Parathyroid adenoma (tissue), 2 donors: ENCODE measurements at regions not wholly inside any gene's neighbourhood (a gene's known extent, or its start where the extent isn't known, plus 50 kb on each side); places are given as distances from the start of the nearest gene placed in this dataset.

Source experiments
- H2AFZ ChIP-seq: fragments of 300-600 bp; sonication (generic); one replicate; pipeline ENCODE4 v1.7.0; 2017; ENCODE audit warnings: antibody characterized with exemption, mild to moderate bottlenecking
- H3K27ac ChIP-seq: fragments of 300-600 bp; sonication (generic); one replicate; pipeline ENCODE4 v1.7.0; 2017
- H3K27me3 ChIP-seq: fragments of 300-600 bp; sonication (generic); one replicate; pipeline ENCODE4 v1.7.0; 2017; ENCODE audit warnings: low read length; ENCODE audit not compliant: control insufficient read depth, insufficient read depth
- H3K36me3 ChIP-seq: fragments of 300-600 bp; sonication (generic); one replicate; pipeline ENCODE4 v1.7.0; 2017; ENCODE audit warnings: low read length; ENCODE audit not compliant: control insufficient read depth, insufficient read depth
- H3K4me1 ChIP-seq: fragments of 300-600 bp; sonication (generic); one replicate; pipeline ENCODE4 v1.7.0; 2017; ENCODE audit warnings: control low read depth
- H3K4me2 ChIP-seq: fragments of 300-600 bp; sonication (generic); one replicate; pipeline ENCODE4 v1.7.0; 2017; ENCODE audit warnings: low read length
- H3K4me3 ChIP-seq: fragments of 300-600 bp; sonication (generic); one replicate; pipeline ENCODE4 v1.7.0; 2017; ENCODE audit warnings: low read depth, low read length
- H3K79me2 ChIP-seq: fragments of 300-600 bp; sonication (generic); one replicate; pipeline ENCODE4 v1.7.0; 2017; ENCODE audit warnings: control low read depth
- H3K9ac ChIP-seq: fragments of 300-600 bp; sonication (generic); one replicate; pipeline ENCODE4 v1.7.0; 2017; ENCODE audit warnings: mild to moderate bottlenecking
- H3K9me3 ChIP-seq: fragments of 300-600 bp; sonication (generic); one replicate; pipeline ENCODE4 v1.7.0; 2017; ENCODE audit warnings: low read length; ENCODE audit not compliant: control insufficient read depth
- TF ChIP-seq, protein P1 (sequence below): fragments of 300-600 bp; sonication (generic); IDR thresholded peaks from one replicate; pipeline ENCODE4 v1.7.0; 2017; ENCODE audit warnings: antibody characterized with exemption, mild to moderate bottlenecking
- donor health status: primary hyperparathyroidism.

GRCh38 chr19:32105527-32106310 is 239.7 kb upstream of the ZNF507 start:
- Histone ChIP-seq H3K4me2 (no peak overlapping the region), H3K9ac (no peak overlapping the region), H3K4me1 (no peaks in the 10 kb centered on the region), H2AFZ (no peak overlapping the region), H3K36me3 (no peaks in the 10 kb centered on the region), H3K79me2 (no peaks in the 10 kb centered on the region), H3K4me3 (no peak overlapping the region), H3K27me3 (peaks cover 4% of the 10 kb centered on the region), H3K27ac (no peak overlapping the region), H3K9me3 (no peaks in the 10 kb centered on the region)
- TF ChIP-seq, protein P1, sequence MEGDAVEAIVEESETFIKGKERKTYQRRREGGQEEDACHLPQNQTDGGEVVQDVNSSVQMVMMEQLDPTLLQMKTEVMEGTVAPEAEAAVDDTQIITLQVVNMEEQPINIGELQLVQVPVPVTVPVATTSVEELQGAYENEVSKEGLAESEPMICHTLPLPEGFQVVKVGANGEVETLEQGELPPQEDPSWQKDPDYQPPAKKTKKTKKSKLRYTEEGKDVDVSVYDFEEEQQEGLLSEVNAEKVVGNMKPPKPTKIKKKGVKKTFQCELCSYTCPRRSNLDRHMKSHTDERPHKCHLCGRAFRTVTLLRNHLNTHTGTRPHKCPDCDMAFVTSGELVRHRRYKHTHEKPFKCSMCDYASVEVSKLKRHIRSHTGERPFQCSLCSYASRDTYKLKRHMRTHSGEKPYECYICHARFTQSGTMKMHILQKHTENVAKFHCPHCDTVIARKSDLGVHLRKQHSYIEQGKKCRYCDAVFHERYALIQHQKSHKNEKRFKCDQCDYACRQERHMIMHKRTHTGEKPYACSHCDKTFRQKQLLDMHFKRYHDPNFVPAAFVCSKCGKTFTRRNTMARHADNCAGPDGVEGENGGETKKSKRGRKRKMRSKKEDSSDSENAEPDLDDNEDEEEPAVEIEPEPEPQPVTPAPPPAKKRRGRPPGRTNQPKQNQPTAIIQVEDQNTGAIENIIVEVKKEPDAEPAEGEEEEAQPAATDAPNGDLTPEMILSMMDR: no peak

DNA sequence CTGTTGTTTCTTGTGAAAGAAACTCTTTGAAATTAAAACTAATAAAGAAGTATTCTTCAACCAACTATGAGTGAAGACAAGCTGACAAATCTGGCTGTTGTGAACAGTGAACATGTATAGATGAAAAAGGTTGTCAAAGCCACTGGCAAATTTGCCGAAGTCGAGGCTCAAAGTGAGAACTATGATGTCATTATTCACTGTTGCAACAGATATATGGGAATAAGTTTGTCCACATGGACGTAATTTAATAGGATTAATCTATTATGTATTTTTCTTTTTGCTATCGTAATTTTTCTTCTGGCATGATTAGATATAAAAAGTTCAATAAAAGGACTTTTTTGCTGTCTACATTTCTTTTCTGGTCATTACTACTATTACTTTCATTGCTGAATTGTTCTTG is 223.2 kb upstream of the ZNF507 start:
- H3K27ac ChIP-seq: no peak overlapping the region
- no peaks in the 10 kb centered on the region for H3K27me3 ChIP-seq
- H3K4me2 ChIP-seq: no peak overlapping the region
- H3K9me3 ChIP-seq: no peaks in the 10 kb centered on the region
- H3K79me2 ChIP-seq: no peaks in the 10 kb centered on the region
- TF ChIP-seq, protein P1: no peak
- H3K36me3 ChIP-seq: no peaks in the 10 kb centered on the region
- H3K4me1 ChIP-seq: no peaks in the 10 kb centered on the region
- no peak overlapping the region for H3K4me3 ChIP-seq
- H2AFZ ChIP-seq: no peak overlapping the region
- H3K9ac ChIP-seq: no peak overlapping the region

GRCh38 chr19:32123355-32123940 is 222.0 kb upstream of the ZNF507 start:
- Histone ChIP-seq H3K4me3 (no peak overlapping the region), H3K27ac (no peak overlapping the region), H3K4me2 (no peak overlapping the region), H3K4me1 (no peaks in the 10 kb centered on the region), H3K79me2 (no peaks in the 10 kb centered on the region), H3K9me3 (no peaks in the 10 kb centered on the region), H3K27me3 (no peaks in the 10 kb centered on the region), H3K9ac (no peak overlapping the region), H3K36me3 (no peaks in the 10 kb centered on the region), H2AFZ (no peak overlapping the region)
- TF ChIP-seq, protein P1: no peak

GRCh38 chr19:32124585-32124984 is 220.8 kb upstream of the ZNF507 start:
- no peak overlapping the region for H3K27ac ChIP-seq

More at GRCh38 chr19:32124585-32124984, 220.8 kb upstream of the ZNF507 start:
- TF ChIP-seq, protein P1: no peak
- Histone ChIP-seq H3K36me3 (no peaks in the 10 kb centered on the region), H3K4me1 (no peaks in the 10 kb centered on the region), H2AFZ (no peak overlapping the region), H3K79me2 (no peaks in the 10 kb centered on the region), H3K9ac (no peak overlapping the region), H3K9me3 (no peaks in the 10 kb centered on the region), H3K4me2 (no peak overlapping the region), H3K27me3 (no peaks in the 10 kb centered on the region), H3K4me3 (no peak overlapping the region)
